Left kidney (tissue), 1 donor: ENCODE measurements at regions not wholly inside any gene's neighbourhood (a gene's known extent, or its start where the extent isn't known, plus 50 kb on each side); places are given as distances from the start of the nearest gene placed in this dataset.
A peak's percentile ranks its signal among the peaks of the same experiment; 100 is the strongest.
"Not testable (repeated sequence)": the region's sequence is repeated elsewhere in the genome, so short reads cannot be mapped to it uniquely, and the experiment has no call there.

Experiments used
- DNase-seq: peaks from one replicate; pipeline ENCODE4 v3.0.0-alpha.2; 2013

- no peak for DNase-seq
Observed at GRCh38 chr1:165147799-165148198, 208.7 kb downstream of the LMX1A start.

DNA sequence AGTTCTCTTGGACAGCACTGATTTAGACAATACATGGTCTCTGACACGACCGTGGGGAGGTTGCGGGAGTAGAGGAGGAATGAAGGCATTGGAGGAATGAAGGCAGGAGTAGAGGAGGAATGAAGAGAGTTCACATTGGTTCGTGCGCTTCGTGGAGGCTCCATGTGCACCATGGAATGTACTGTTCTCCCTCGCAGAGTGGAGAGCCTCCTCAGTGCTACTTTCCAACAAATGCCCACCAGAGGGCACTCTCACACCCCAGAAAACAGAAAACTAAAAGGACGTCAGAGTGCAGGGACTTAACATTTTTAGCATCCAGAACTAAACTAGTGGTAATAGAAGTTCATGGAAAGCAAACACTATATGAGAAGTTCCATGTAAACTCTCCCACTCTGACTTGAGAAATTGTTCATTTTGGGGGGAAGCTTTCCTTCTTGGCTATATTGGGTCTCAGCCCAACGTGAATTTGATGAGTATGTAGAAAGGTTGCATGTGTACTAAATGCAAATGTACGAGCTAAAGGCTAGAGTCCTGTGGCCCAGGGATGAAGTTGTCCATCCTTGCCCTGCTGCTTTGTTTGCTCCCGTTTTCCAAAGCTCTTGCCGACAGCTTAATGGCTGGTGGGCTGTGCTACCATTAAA, 211.6 kb downstream of the LMX1A start:
- peak; percentile 82 for DNase-seq

DNA sequence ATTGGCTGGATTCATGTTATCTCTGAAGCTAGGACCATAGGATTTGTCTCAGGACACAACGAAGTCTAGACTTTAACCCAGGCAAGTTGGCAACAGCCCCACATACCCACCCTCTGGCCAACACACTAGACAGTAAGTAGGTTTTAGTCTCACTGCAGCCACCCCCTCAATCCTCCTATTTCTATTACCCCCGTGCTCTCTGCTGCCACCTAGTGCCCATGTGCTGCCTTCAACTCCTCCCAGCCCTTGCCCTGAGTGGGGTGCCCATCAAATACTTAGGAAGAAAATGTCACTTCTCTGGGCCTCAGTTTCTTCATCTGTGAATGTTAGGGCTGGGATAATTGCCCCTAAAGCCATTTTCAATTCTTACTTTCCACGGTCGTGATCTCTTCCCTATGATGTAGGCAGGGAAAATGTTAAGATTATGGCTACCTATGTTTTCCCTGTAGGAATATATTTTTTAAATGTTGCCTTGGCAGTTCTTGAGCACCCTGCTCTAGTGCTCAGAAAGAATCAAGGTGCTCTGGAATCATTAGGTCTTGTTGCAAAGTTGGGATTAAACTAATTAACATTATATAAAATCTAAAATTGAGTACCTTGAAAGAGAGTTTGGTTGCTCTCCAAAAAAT, 213.0 kb downstream of the LMX1A start:
- no peak for DNase-seq

DNA sequence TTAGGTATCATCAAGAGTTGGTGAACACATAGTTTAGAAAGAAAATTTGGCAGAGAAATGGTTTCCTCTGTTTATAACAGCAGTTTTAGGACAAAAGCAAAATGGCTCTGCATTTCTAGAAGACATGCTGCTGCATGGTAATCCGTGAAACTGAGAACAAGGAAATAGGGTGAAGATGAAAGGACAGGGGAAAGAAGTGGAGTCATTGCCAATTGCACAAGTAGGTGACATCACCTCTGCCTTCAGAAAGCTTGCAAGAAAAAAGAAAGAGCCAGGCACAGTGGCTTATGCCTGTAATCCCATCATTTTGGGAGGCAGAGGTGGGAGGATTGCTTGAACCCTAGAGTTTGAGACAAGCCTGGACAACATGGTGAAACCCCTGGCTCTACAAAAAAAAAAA, 217.6 kb downstream of the LMX1A start:
- DNase-seq, result no peak

GRCh38 chr1:165137551-165138316, 218.8 kb downstream of the LMX1A start:
- DNase-seq, result no peak

GRCh38 chr1:165134431-165134830, 222.1 kb downstream of the LMX1A start:
- no peak for DNase-seq

DNA sequence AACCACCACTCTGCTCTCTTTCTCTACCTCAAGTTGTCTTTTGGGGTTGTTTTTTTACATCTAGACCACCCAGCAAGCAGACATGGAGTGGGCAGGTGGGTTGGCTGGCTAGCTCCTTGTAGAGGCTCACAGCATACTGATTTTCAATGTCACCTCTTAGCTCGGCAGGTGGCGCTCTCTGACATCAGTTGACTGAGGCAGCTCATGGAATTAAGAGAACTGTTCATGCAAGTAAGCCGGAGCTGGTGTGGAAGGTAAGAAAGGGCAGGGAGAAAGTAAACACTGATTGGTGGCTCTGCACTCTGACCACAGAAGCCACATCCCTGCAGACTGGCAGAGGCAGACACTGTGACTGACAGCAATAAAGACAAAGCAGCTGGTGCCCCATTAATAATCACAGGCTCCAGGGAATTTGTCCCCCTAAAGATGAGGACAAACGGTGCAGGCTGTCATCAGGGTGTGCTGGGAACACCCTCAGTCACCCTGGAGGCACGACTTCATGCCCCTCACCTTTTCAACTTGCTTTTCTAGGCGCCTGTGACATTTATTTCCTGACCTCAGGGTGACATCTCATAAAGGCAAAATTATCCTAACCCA, 226.8 kb downstream of the LMX1A start:
- DNase-seq, result peak; percentile 86

DNA sequence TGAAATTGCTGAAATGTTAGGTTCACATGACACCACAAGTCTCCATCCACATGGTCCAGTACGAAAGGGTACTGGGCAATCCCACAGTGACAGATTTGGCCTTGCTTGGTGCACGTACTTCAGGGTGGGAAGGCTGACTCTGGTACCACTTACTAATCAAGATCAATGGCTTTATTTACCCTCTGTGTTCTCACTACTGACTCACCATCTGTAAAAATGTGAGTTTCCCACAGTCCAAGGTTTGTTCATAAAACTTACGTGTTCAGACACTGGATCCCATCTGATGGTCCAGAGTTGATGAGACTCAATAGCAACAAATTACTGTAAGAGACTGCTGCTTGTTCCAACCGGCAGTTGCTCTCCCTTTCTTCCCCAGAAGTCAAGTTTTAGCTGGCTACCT, 231.7 kb downstream of the LMX1A start:
- DNase-seq, result no peak

DNA sequence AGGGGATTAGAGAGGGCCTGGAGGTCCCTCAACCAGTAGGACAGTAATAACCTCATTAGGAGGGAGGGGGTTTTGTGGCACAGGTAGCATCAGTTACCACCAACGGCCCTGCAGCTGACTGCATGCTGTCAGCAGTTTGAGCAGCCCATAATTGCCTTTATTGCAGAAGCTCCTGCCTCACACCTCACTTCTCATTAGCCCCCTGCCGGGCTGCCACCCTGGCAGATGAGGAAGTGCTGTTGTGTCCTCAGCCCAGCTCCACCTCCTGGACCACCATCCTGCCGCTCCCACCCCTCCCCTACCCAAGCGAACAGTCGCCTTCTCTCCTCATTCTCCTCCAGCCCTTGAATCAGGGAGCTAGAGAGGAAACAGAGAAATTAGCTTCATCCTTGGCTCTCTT, 237.4 kb downstream of the LMX1A start:
- DNase-seq, result no peak

- DNase-seq, result peak; percentile 76
Observed at GRCh38 chr1:165117482-165117881, 239.0 kb downstream of the LMX1A start.

- no peak for DNase-seq
Observed at GRCh38 chr1:165116732-165117131, 239.8 kb downstream of the LMX1A start.

DNA sequence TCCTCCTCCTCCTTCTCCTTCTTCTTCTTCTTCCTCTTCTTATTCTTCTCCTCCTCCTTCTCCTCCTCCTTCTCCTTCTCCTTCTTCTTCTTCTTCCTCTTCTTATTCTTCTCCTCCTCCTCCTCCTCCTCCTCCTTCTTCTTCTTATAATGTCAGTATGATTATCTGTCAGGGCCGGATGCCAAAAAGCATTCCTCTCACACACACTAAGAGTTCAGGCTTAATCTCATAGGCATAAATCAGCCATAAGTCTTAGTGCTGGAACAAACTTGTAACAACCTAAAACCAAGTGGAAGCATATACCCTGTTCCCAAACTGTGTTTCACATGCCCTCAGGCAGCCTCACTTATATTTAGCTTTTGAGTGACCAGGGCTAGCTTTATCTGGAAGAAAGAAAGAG, 240.3 kb downstream of the LMX1A start:
- no peak for DNase-seq

DNA sequence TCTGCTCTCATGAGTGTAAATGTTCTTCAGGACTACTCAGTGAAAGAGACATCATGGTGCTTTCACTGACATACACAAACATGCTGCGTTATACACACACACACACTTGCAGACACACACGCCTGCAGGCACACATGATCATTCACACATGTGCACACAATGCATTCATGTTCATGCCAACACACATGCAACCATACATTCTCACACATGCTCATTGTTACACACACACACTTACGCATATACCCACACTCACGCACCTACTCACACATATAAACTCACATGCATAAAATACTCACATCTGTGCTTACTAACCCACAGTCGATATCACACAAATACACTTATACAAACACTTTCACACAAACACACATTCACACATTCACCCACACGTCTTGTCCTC, 241.6 kb downstream of the LMX1A start:
- no peak for DNase-seq

GRCh38 chr1:165114022-165114888, 242.3 kb downstream of the LMX1A start:
- peak; percentile 55 for DNase-seq

- DNase-seq, result no peak
Observed at GRCh38 chr1:165112260-165112659, 244.3 kb downstream of the LMX1A start.

DNA sequence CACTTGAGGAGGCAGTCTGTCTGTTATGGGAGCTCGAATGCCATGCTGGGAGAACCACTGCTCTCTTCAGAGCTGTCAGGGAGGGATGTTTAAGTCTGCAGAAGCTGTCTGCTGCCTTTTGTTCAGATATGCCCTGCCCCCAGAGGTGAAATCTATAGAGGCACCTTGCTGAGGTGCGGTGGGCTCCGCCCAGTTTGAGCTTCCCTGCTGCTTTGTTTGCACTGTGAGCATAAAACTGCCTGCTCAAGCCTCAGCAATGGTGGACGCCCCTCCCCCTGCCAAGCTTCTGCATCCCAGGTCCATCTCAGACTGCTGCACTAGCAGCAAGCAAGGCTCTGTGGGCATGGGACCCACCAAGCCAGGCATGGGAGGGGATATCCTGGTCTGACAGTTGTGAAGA, 247.5 kb downstream of the LMX1A start:
- no peak for DNase-seq

GRCh38 chr1:165092542-165093162, 263.9 kb downstream of the LMX1A start:
- not testable (repeated sequence) for DNase-seq

- DNase-seq, result no peak
Observed at GRCh38 chr1:165080253-165080896, 276.1 kb downstream of the LMX1A start.

GRCh38 chr1:165078391-165078790, 278.1 kb downstream of the LMX1A start:
- DNase-seq, result no peak

- DNase-seq, result peak; percentile 35
Observed at GRCh38 chr1:165075725-165076370, 280.7 kb downstream of the LMX1A start.
